Activated CD4-positive, alpha-beta T cell treated with anti-CD3 and anti-CD28 coated beads, Interleukin-2, Interleukin-6, amounts not matched to agents 100 ng/mL and 50 ng/mL, durations not matched to agents 16 hours and 8 hours (primary cell): ENCODE measurements at regions not wholly inside any gene's neighbourhood (a gene's known extent, or its start where the extent isn't known, plus 50 kb on each side); places are given as distances from the start of the nearest gene placed in this dataset.
"Not testable (repeated sequence)": the region's sequence is repeated elsewhere in the genome, so short reads cannot be mapped to it uniquely, and the experiment has no call there.

ENCODE experiments used
- DNase-seq: peaks from one replicate; pipeline ENCODE4 v3.0.0-alpha.2; 2020

GRCh38 chr1:90864681-90865080 is 147.6 kb upstream of the BARHL2 start:
- DNase-seq: no peak

GRCh38 chr1:90862782-90863181 is 145.7 kb upstream of the BARHL2 start:
- no peak for DNase-seq

GRCh38 chr1:90861421-90861820 is 144.3 kb upstream of the BARHL2 start:
- DNase-seq: not testable (repeated sequence)

GRCh38 chr1:90856463-90857007 is 139.4 kb upstream of the BARHL2 start:
- no peak for DNase-seq

GRCh38 chr1:90854397-90854924 is 137.4 kb upstream of the BARHL2 start:
- no peak for DNase-seq

- no peak for DNase-seq
Measured at GRCh38 chr1:90851711-90852050, 134.6 kb upstream of the BARHL2 start.

GRCh38 chr1:90850898-90851710 is 134.0 kb upstream of the BARHL2 start:
- peak; percentile 84 for DNase-seq

GRCh38 chr1:90850181-90850897 is 133.2 kb upstream of the BARHL2 start:
- no peak for DNase-seq

GRCh38 chr1:90841473-90841872 is 124.4 kb upstream of the BARHL2 start:
- no peak for DNase-seq

- DNase-seq: no peak
Measured at GRCh38 chr1:90840352-90840751, 123.2 kb upstream of the BARHL2 start.

GRCh38 chr1:90839323-90839722 is 122.2 kb upstream of the BARHL2 start:
- no peak for DNase-seq

- no peak for DNase-seq
Measured at GRCh38 chr1:90838720-90839119, 121.6 kb upstream of the BARHL2 start.

- DNase-seq: no peak
Measured at GRCh38 chr1:90837420-90837819, 120.3 kb upstream of the BARHL2 start.

GRCh38 chr1:90836345-90836679 is 119.2 kb upstream of the BARHL2 start:
- no peak for DNase-seq

GRCh38 chr1:90835661-90836344 is 118.7 kb upstream of the BARHL2 start:
- no peak for DNase-seq

GRCh38 chr1:90834886-90835660 is 118.0 kb upstream of the BARHL2 start:
- DNase-seq: peak; percentile 26

- no peak for DNase-seq
Measured at GRCh38 chr1:90834354-90834885, 117.3 kb upstream of the BARHL2 start.

GRCh38 chr1:90833466-90834110 is 116.5 kb upstream of the BARHL2 start:
- no peak for DNase-seq

- DNase-seq: no peak
Measured at GRCh38 chr1:90831910-90832309, 114.8 kb upstream of the BARHL2 start.

- DNase-seq: no peak
Measured at GRCh38 chr1:90826834-90827233, 109.7 kb upstream of the BARHL2 start.

- no peak for DNase-seq
Measured at GRCh38 chr1:90826024-90826423, 108.9 kb upstream of the BARHL2 start.

- DNase-seq: no peak
Measured at GRCh38 chr1:90824551-90824950, 107.4 kb upstream of the BARHL2 start.
